Panc1 (cell line): ENCODE measurements at regions not wholly inside any gene's neighbourhood (a gene's known extent, or its start where the extent isn't known, plus 50 kb on each side); places are given as distances from the start of the nearest gene placed in this dataset.

Experiments used
- POLR2AphosphoS5 ChIP-seq: IDR thresholded peaks from 2 replicates; pipeline ENCODE4 v1.6.1; 2012; ENCODE audit warnings: mild to moderate bottlenecking, low read depth, low read length, moderate library complexity
- TF ChIP-seq, protein P1 (sequence below): fragments of 450-650 bp; IDR thresholded peaks from 2 replicates; pipeline ENCODE4 v1.5.1; 2017; ENCODE audit warnings: mild to moderate bottlenecking
- TF ChIP-seq, protein P2 (sequence below), 2 experiments: IDR thresholded peaks; 2 replicates each; pipeline ENCODE4 v1.6.1; 2011 to 2012; ENCODE audit warnings: low read depth in 2 of 2, control low read depth in 1 of 2, low read length in 1 of 2, mild to moderate bottlenecking in 1 of 2, moderate library complexity in 1 of 2; ENCODE audit not compliant: insufficient read depth in 1 of 2

DNA sequence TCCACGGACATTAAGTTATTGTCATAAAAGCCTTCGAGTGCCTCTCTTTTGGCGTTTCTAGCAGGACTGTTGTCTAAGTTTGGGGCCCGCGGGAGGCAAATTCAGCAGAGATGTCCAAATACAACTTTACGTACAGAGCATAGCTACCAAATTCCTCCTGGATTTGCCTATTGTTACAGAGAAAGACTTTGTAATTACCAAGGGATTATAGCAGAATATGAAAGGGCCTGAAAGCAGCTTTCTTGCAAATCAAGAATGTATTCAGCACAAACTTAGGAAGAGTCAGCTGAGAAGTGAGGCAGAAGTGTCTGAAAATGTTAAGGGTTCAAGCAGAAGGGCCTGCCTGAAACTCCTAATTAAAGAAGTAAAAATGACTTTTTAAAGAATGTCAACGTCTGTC is 1053.5 kb upstream of the TENM3 start:
- no peak for TF ChIP-seq POLR2AphosphoS5
- TF ChIP-seq, protein P1, sequence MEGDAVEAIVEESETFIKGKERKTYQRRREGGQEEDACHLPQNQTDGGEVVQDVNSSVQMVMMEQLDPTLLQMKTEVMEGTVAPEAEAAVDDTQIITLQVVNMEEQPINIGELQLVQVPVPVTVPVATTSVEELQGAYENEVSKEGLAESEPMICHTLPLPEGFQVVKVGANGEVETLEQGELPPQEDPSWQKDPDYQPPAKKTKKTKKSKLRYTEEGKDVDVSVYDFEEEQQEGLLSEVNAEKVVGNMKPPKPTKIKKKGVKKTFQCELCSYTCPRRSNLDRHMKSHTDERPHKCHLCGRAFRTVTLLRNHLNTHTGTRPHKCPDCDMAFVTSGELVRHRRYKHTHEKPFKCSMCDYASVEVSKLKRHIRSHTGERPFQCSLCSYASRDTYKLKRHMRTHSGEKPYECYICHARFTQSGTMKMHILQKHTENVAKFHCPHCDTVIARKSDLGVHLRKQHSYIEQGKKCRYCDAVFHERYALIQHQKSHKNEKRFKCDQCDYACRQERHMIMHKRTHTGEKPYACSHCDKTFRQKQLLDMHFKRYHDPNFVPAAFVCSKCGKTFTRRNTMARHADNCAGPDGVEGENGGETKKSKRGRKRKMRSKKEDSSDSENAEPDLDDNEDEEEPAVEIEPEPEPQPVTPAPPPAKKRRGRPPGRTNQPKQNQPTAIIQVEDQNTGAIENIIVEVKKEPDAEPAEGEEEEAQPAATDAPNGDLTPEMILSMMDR: no peak
- TF ChIP-seq, protein P2, sequence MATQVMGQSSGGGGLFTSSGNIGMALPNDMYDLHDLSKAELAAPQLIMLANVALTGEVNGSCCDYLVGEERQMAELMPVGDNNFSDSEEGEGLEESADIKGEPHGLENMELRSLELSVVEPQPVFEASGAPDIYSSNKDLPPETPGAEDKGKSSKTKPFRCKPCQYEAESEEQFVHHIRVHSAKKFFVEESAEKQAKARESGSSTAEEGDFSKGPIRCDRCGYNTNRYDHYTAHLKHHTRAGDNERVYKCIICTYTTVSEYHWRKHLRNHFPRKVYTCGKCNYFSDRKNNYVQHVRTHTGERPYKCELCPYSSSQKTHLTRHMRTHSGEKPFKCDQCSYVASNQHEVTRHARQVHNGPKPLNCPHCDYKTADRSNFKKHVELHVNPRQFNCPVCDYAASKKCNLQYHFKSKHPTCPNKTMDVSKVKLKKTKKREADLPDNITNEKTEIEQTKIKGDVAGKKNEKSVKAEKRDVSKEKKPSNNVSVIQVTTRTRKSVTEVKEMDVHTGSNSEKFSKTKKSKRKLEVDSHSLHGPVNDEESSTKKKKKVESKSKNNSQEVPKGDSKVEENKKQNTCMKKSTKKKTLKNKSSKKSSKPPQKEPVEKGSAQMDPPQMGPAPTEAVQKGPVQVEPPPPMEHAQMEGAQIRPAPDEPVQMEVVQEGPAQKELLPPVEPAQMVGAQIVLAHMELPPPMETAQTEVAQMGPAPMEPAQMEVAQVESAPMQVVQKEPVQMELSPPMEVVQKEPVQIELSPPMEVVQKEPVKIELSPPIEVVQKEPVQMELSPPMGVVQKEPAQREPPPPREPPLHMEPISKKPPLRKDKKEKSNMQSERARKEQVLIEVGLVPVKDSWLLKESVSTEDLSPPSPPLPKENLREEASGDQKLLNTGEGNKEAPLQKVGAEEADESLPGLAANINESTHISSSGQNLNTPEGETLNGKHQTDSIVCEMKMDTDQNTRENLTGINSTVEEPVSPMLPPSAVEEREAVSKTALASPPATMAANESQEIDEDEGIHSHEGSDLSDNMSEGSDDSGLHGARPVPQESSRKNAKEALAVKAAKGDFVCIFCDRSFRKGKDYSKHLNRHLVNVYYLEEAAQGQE (IDR thresholded peaks at IDR 0.05; ENCODE audit: insufficient read depth in 1 of 2, low read depth in 2 of 2, low read length in 1 of 2): no peak
